Neural cell (in vitro differentiated cells): ENCODE measurements at regions not wholly inside any gene's neighbourhood (a gene's known extent, or its start where the extent isn't known, plus 50 kb on each side); places are given as distances from the start of the nearest gene placed in this dataset.

Experiments used
- H2AFZ ChIP-seq: fragments of 200-600, 300-800 bp; sonication (generic), shearing (Covaris generic); 2 replicates; pipeline ENCODE4 v1.6.0; 2014; ENCODE audit warnings: low read depth, mild to moderate bottlenecking, antibody characterized with exemption, low read length, moderate library complexity
- H3F3A ChIP-seq: fragments of 200-600 bp; shearing (Covaris generic); 2 replicates; pipeline ENCODE4 v1.6.1; 2016; ENCODE audit warnings: mild to moderate bottlenecking, moderate library complexity, mixed read lengths, antibody characterized with exemption, low read length; ENCODE audit not compliant: insufficient read depth, poor library complexity, severe bottlenecking
- H3K27ac ChIP-seq: fragments of 200-600, 300-800 bp; sonication (generic), shearing (Covaris generic); 2 replicates; pipeline ENCODE4 v1.5.1; 2014; ENCODE audit warnings: mild to moderate bottlenecking, low read length, moderate library complexity
- H3K27me3 ChIP-seq: fragments of 300-800, 200-600 bp; sonication (generic), shearing (Covaris generic); 2 replicates; pipeline ENCODE4 v1.6.0; 2014; ENCODE audit warnings: mild to moderate bottlenecking, low read depth, low read length, moderate library complexity; ENCODE audit not compliant: insufficient read depth
- H3K36me3 ChIP-seq: fragments of 300-800, 200-600 bp; sonication (generic), shearing (Covaris generic); 2 replicates; pipeline ENCODE4 v1.5.1; 2014; ENCODE audit warnings: mild to moderate bottlenecking, antibody characterized with exemption, low read length, moderate library complexity; ENCODE audit not compliant: insufficient read depth
- H3K4me2 ChIP-seq: fragments of 300-800, 200-600 bp; sonication (generic), shearing (Covaris generic); 2 replicates; pipeline ENCODE4 v1.6.0; 2014; ENCODE audit warnings: mild to moderate bottlenecking, low read length
- H3K4me3 ChIP-seq: fragments of 300-800, 200-600 bp; sonication (generic), shearing (Covaris generic); 2 replicates; pipeline ENCODE4 v1.5.1; 2014; ENCODE audit warnings: mild to moderate bottlenecking, low read length, moderate library complexity
- H3K79me2 ChIP-seq: fragments of 200-600 bp; shearing (Covaris generic); replicated peaks from 2 replicates; pipeline ENCODE4 v1.6.0; 2014; ENCODE audit warnings: mild to moderate bottlenecking, low read length, moderate library complexity; ENCODE audit not compliant: insufficient read depth
- H3K9ac ChIP-seq: fragments of 300-800, 200-600 bp; sonication (generic), shearing (Covaris generic); 2 replicates; pipeline ENCODE4 v1.6.1; 2016; ENCODE audit warnings: mild to moderate bottlenecking, low read length, mixed read lengths
- H3K9me2 ChIP-seq: fragments of 200-600 bp; shearing (Covaris generic); 2 replicates; pipeline ENCODE4 v1.6.1; 2016; ENCODE audit warnings: mild to moderate bottlenecking, low read length, mixed read lengths; ENCODE audit not compliant: insufficient read depth
- H3K9me3 ChIP-seq: fragments of 200-600, 300-800 bp; sonication (generic), shearing (Covaris generic); 2 replicates; pipeline ENCODE4 v1.6.1; 2016; ENCODE audit warnings: mild to moderate bottlenecking, mixed run types, low read length, moderate library complexity, mixed read lengths
- H4K20me1 ChIP-seq: fragments of 200-600 bp; shearing (Covaris generic); 2 replicates; pipeline ENCODE4 v1.6.1; 2016; ENCODE audit warnings: mild to moderate bottlenecking, mixed run types; ENCODE audit not compliant: insufficient read depth
- EP300 ChIP-seq: fragments of 450-650 bp; conservative IDR thresholded peaks from 2 replicates; pipeline ENCODE4 v1.6.1; 2014; ENCODE audit warnings: antibody characterized with exemption, mild to moderate bottlenecking, moderate library complexity; ENCODE audit not compliant: poor library complexity, severe bottlenecking
- EZH2 ChIP-seq: fragments of 200-600, 300-800 bp; shearing (Covaris generic), sonication (generic); IDR thresholded peaks from 2 replicates; pipeline ENCODE4 v1.6.1; 2014; ENCODE audit warnings: antibody characterized with exemption, low read length, borderline replicate concordance, mild to moderate bottlenecking; ENCODE audit not compliant: insufficient read depth, poor library complexity, severe bottlenecking
- MXI1 ChIP-seq: fragments of 450-650 bp; conservative IDR thresholded peaks from 2 replicates; pipeline ENCODE4 v1.6.1; 2014; ENCODE audit warnings: antibody characterized with exemption, mild to moderate bottlenecking; ENCODE audit not compliant: poor library complexity, severe bottlenecking
- POLR2AphosphoS5 ChIP-seq: IDR thresholded peaks from 2 replicates; pipeline ENCODE4 v1.6.1; 2012
- RAD21 ChIP-seq: fragments of 450-650 bp; conservative IDR thresholded peaks from 2 replicates; pipeline ENCODE4 v1.6.1; 2014; ENCODE audit warnings: antibody characterized with exemption, mild to moderate bottlenecking, moderate library complexity
- SMC3 ChIP-seq: fragments of 450-650 bp; conservative IDR thresholded peaks from 2 replicates; pipeline ENCODE4 v1.6.1; 2014; ENCODE audit warnings: antibody characterized with exemption, mild to moderate bottlenecking, moderate library complexity; ENCODE audit not compliant: poor library complexity
- TAF1 ChIP-seq: IDR thresholded peaks from 2 replicates; pipeline ENCODE4 v1.6.1; 2012; ENCODE audit warnings: low read depth
- TF ChIP-seq, protein P1 (sequence below): fragments of 450-650 bp; IDR thresholded peaks from 2 replicates; pipeline ENCODE4 v1.5.1; 2014; ENCODE audit warnings: antibody characterized with exemption, mild to moderate bottlenecking, moderate library complexity; ENCODE audit not compliant: poor library complexity, severe bottlenecking
- TF ChIP-seq, protein P2 (sequence below): IDR thresholded peaks from 2 replicates; pipeline ENCODE4 v1.6.1; 2012; ENCODE audit warnings: borderline replicate concordance

DNA sequence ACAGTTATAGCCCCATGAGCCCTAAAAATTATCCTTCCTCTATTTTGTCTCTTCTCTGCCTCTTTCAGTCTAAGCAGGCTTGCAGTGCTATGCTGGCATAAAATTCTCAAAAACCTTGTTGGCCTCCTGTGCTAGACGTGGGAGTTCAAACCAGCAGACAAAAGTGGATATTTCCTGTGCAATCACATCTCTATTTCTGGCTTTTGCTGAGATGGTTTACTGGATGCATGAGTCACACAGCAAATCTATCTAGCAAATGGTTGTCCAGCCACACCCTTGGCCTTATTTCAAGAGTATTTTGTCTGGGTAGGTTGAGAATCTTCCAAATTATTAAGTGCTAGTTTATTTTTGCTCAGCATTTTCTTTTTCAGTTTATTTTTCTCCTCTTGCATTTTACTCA lies 370.8 kb downstream of the CDC14C start:
- no peak overlapping the region for H3K9ac ChIP-seq
- no peak overlapping the region for H3K27ac ChIP-seq
- H2AFZ ChIP-seq = no peak overlapping the region
- H3K27me3 ChIP-seq = no peaks in the 10 kb centered on the region
- peaks cover 3% of the 10 kb centered on the region for H3K9me2 ChIP-seq
- H3K4me3 ChIP-seq = no peak overlapping the region
- TF ChIP-seq, protein P1, sequence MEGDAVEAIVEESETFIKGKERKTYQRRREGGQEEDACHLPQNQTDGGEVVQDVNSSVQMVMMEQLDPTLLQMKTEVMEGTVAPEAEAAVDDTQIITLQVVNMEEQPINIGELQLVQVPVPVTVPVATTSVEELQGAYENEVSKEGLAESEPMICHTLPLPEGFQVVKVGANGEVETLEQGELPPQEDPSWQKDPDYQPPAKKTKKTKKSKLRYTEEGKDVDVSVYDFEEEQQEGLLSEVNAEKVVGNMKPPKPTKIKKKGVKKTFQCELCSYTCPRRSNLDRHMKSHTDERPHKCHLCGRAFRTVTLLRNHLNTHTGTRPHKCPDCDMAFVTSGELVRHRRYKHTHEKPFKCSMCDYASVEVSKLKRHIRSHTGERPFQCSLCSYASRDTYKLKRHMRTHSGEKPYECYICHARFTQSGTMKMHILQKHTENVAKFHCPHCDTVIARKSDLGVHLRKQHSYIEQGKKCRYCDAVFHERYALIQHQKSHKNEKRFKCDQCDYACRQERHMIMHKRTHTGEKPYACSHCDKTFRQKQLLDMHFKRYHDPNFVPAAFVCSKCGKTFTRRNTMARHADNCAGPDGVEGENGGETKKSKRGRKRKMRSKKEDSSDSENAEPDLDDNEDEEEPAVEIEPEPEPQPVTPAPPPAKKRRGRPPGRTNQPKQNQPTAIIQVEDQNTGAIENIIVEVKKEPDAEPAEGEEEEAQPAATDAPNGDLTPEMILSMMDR = no peak
- TF ChIP-seq EZH2 (no peak), TAF1 (no peak), SMC3 (no peak), MXI1 (no peak), EP300 (no peak), RAD21 (no peak), POLR2AphosphoS5 (no peak)
- TF ChIP-seq, protein P2, sequence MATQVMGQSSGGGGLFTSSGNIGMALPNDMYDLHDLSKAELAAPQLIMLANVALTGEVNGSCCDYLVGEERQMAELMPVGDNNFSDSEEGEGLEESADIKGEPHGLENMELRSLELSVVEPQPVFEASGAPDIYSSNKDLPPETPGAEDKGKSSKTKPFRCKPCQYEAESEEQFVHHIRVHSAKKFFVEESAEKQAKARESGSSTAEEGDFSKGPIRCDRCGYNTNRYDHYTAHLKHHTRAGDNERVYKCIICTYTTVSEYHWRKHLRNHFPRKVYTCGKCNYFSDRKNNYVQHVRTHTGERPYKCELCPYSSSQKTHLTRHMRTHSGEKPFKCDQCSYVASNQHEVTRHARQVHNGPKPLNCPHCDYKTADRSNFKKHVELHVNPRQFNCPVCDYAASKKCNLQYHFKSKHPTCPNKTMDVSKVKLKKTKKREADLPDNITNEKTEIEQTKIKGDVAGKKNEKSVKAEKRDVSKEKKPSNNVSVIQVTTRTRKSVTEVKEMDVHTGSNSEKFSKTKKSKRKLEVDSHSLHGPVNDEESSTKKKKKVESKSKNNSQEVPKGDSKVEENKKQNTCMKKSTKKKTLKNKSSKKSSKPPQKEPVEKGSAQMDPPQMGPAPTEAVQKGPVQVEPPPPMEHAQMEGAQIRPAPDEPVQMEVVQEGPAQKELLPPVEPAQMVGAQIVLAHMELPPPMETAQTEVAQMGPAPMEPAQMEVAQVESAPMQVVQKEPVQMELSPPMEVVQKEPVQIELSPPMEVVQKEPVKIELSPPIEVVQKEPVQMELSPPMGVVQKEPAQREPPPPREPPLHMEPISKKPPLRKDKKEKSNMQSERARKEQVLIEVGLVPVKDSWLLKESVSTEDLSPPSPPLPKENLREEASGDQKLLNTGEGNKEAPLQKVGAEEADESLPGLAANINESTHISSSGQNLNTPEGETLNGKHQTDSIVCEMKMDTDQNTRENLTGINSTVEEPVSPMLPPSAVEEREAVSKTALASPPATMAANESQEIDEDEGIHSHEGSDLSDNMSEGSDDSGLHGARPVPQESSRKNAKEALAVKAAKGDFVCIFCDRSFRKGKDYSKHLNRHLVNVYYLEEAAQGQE = no peak
- no peaks in the 10 kb centered on the region for H4K20me1 ChIP-seq
- H3K4me2 ChIP-seq = no peak overlapping the region
- no peaks in the 10 kb centered on the region for H3K36me3 ChIP-seq
- no peaks in the 10 kb centered on the region for H3F3A ChIP-seq
- H3K9me3 ChIP-seq = no peaks in the 10 kb centered on the region
- no peaks in the 10 kb centered on the region for H3K79me2 ChIP-seq

DNA sequence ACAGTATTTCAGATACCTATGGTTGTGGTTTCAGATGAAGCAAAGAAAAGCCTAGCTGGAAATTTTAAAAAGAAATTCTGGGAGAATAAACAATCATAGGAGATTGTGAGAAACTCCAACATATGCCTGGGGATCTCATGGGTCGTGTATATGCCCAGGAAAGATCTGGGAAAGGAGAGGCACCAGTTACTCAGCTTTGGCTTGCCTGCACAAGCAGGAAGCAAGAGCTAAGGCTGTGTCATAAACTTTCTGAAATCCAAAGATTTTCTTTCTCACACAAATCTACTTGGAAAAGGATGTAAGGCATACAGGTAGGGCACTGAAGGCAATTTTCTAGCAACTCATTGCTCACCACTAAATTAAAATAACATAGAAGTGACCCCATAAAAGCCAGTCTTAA lies 373.6 kb downstream of the CDC14C start:
- Histone ChIP-seq H3K4me3 (no peak overlapping the region), H3K27me3 (no peaks in the 10 kb centered on the region), H3K9me2 (no peaks in the 10 kb centered on the region), H3F3A (no peaks in the 10 kb centered on the region), H4K20me1 (no peaks in the 10 kb centered on the region), H2AFZ (no peak overlapping the region), H3K27ac (no peak overlapping the region), H3K9me3 (no peaks in the 10 kb centered on the region), H3K9ac (no peak overlapping the region), H3K79me2 (no peaks in the 10 kb centered on the region), H3K36me3 (no peaks in the 10 kb centered on the region), H3K4me2 (no peak overlapping the region)
- TF ChIP-seq SMC3 = no peak
- TF ChIP-seq, protein P2 = no peak
- TF ChIP-seq POLR2AphosphoS5 = no peak
- TF ChIP-seq EZH2 = no peak
- TF ChIP-seq RAD21 = no peak
- TF ChIP-seq, protein P1 = no peak
- no peak for TF ChIP-seq MXI1
- TF ChIP-seq TAF1 = no peak
